Peyer's patch (tissue), 4 donors: ENCODE measurements at regions not wholly inside any gene's neighbourhood (a gene's known extent, or its start where the extent isn't known, plus 50 kb on each side); places are given as distances from the start of the nearest gene placed in this dataset.

ENCODE experiments used
- CTCF ChIP-seq, 6 experiments: fragments of 450-650 bp in 4 of 6; fragments of 200-600 bp in 2 of 6; sonication (generic) in 1 of 6; IDR thresholded peaks; one replicate each; pipeline ENCODE4 v1.5.1; 2017 to 2019; ENCODE audit warnings: antibody characterized with exemption in 6 of 6, mild to moderate bottlenecking in 3 of 6, moderate library complexity in 1 of 6
- POLR2A ChIP-seq, 2 donors: fragments of 450-650 bp; IDR thresholded peaks; one replicate each; pipeline ENCODE4 v1.5.1; 2017; ENCODE audit warnings: antibody characterized with exemption in 2 of 2, mild to moderate bottlenecking in 2 of 2, moderate library complexity in 2 of 2

- TF ChIP-seq CTCF (IDR thresholded peaks at IDR 0.05) = no peak
- TF ChIP-seq POLR2A (IDR thresholded peaks at IDR 0.05) = no peak
Observed at GRCh38 chr2:3127710-3128109, 249.9 kb downstream of the EIPR1 start.
